ENCODE measurements at regions not wholly inside any gene's neighbourhood (a gene's known extent, or its start where the extent isn't known, plus 50 kb on each side); places are given as distances from the start of the nearest gene placed in this dataset.

DNA sequence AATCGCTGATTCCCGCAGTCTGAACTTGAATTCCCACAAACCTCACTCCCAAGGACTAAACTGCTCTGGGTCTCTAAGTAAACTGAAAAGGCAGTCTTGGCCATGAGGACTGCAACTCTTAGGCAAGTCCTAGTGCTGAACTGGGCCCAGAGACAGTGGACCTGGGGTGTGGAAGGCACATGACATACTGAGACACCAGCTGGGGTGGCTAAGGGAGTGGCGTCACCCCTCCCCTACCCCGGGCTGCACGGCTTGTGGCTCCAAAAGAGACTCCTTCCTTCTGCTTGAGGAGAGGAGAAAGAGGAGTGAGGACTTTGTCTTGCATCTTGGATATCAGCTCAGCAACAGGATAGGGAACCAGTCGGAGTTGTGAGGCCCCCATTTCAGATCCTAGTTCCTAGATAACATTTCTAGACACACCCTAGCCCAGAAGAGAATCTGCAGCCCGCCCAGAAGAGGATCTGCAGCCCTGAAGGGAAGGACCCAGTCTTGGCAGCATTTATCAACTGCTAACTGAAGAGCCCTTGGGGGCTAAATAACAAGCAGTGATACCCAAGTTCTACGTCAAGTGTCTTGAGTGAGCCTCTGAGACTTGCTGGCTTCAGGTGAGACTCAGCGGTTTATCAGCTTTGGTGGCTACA lies 110.7 kb upstream of the C3orf80 start:
- Mint-ChIP-seq H3K27me3 (ENCODE audit: low read depth) (no peaks in the 10 kb centered on the region; the same call in 1 of the 2 replicates), H3K9me3 (peaks cover under 1 to 7% of the 10 kb centered on the region in 2 experiments; a peak in 3 of 5 replicates), H3K27ac (no peak overlapping the region), H3K4me1 (peaks cover 17 to 18% of the 10 kb centered on the region in 2 experiments), H3K36me3 (ENCODE audit: insufficient read depth in 1 of 3, low read depth in 3 of 3) (peaks cover 0 to 12% (median 0%) of the 10 kb centered on the region in 3 experiments; a peak in 2 of 7 replicates), H3K4me3 (no peak overlapping the region)
- Histone ChIP-seq H2BK15ac (ENCODE audit: low read depth, low read length) (no peak overlapping the region), H3K4me2 (ENCODE audit: insufficient read depth, insufficient read length, low read length) (no peak overlapping the region), H2BK5ac (ENCODE audit: insufficient read length, low read length) (no peak overlapping the region), H4K20me1 (ENCODE audit: control insufficient read depth, insufficient read depth, insufficient read length) (no peaks in the 10 kb centered on the region), H2AFZ (ENCODE audit: low read length) (no peak overlapping the region), H2AK5ac (ENCODE audit: insufficient read length, low read length) (no peak overlapping the region), H3K4me1 (ENCODE audit: insufficient read depth, low read length) (no peaks in the 10 kb centered on the region), H2BK12ac (ENCODE audit: insufficient read length, low read depth, low read length) (no peak overlapping the region), H3K79me2 (ENCODE audit: insufficient read depth, low read length) (no peaks in the 10 kb centered on the region), H3K4ac (ENCODE audit: low read depth, low read length) (no peak overlapping the region), H3K9me3 (ENCODE audit: control insufficient read depth, low read depth, low read length) (no peaks in the 10 kb centered on the region), H3K9ac (ENCODE audit: extremely low read depth, insufficient read length, low read length) (no peak overlapping the region), H4K5ac (ENCODE audit: insufficient read length, low read depth, low read length) (no peak overlapping the region), H3K27ac (ENCODE audit: insufficient read length, low read depth, low read length) (no peak overlapping the region), H2BK120ac (ENCODE audit: low read depth, low read length, poor library complexity, severe bottlenecking) (no peak overlapping the region), H3K23me2 (ENCODE audit: insufficient read length, low read depth, low read length, poor library complexity, severe bottlenecking) (no peaks in the 10 kb centered on the region), H2BK20ac (ENCODE audit: low read depth, low read length, poor library complexity, severe bottlenecking) (no peak overlapping the region), H3K79me1 (ENCODE audit: insufficient read depth, low read depth, low read length, poor library complexity, severe bottlenecking) (no peaks in the 10 kb centered on the region), H4K91ac (ENCODE audit: insufficient read length, low read depth, low read length) (no peak overlapping the region), H3K14ac (ENCODE audit: insufficient read depth, low read length) (no peak overlapping the region), H3K56ac (ENCODE audit: insufficient read length, low read depth, low read length) (no peak overlapping the region), H3K23ac (ENCODE audit: insufficient read length, low read depth, low read length) (no peak overlapping the region), H4K8ac (replicated peaks; ENCODE audit: insufficient read length, low read depth, low read length) (no peak overlapping the region), H3K27me3 (ENCODE audit: insufficient read depth, low read length) (no peaks in the 10 kb centered on the region), H3T11ph (ENCODE audit: low read length) (no peak overlapping the region), H3K18ac (ENCODE audit: insufficient read length, low read depth, low read length) (no peak overlapping the region)
- no peak for DNase-seq
- TF ChIP-seq, protein P1, sequence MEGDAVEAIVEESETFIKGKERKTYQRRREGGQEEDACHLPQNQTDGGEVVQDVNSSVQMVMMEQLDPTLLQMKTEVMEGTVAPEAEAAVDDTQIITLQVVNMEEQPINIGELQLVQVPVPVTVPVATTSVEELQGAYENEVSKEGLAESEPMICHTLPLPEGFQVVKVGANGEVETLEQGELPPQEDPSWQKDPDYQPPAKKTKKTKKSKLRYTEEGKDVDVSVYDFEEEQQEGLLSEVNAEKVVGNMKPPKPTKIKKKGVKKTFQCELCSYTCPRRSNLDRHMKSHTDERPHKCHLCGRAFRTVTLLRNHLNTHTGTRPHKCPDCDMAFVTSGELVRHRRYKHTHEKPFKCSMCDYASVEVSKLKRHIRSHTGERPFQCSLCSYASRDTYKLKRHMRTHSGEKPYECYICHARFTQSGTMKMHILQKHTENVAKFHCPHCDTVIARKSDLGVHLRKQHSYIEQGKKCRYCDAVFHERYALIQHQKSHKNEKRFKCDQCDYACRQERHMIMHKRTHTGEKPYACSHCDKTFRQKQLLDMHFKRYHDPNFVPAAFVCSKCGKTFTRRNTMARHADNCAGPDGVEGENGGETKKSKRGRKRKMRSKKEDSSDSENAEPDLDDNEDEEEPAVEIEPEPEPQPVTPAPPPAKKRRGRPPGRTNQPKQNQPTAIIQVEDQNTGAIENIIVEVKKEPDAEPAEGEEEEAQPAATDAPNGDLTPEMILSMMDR (conservative IDR thresholded peaks at IDR 0.05) = no peak
- no CpG with 5 or more reads among the region's 9 CpGs for WGBS (ENCODE audit: extremely low coverage, insufficient read length, low lambda C conversion rate)
